K562 (cell line): ENCODE measurements at regions not wholly inside any gene's neighbourhood (a gene's known extent, or its start where the extent isn't known, plus 50 kb on each side); places are given as distances from the start of the nearest gene placed in this dataset.

Experiments
- ATAC-seq: fragments of 200-7000 bp; cut with Tn5 transposase; 3 replicates; pipeline ENCODE4 v1.9.1; 2020; ENCODE audit warnings: moderate library complexity
- BruUV-seq: library from RNA; stranded (reverse); fragments of 400-500 nt; replicated peaks from 2 replicates; lab custom pipeline; 2021; lab: Mats Ljungman, UMichigan
- CTCF ChIA-PET: fragments of 300-600 bp; formaldehyde crosslinking; extraction: SDS; loops from one replicate; lab custom pipeline; 2021; ENCODE audit warnings: low intra/inter-chr PET ratio; lab: Yijun Ruan, JAX
- POLR2A ChIA-PET: fragments of 300-600, 350-650 bp; sonication (Branson Sonifier 250); formaldehyde crosslinking; extraction: SDS; loops from one replicate; lab custom pipeline; 2021; ENCODE audit warnings: antibody characterized with exemption, inconsistent platforms; lab: Yijun Ruan, JAX
- DNase-seq, 4 experiments: peaks; one replicate each; pipeline versions ENCODE4 v3.0.0 to v3.0.0-alpha.2; 2011 to 2018; ENCODE audit warnings: low spot score in 3 of 4, mixed read lengths in 3 of 4; ENCODE audit errors: extremely low read depth in 1 of 4
- FAIRE-seq: peaks from 2 replicates; lab custom pipeline; 2011; peaks lifted over from hg19 to GRCh38; lab: Jason Lieb, UNC
- H2AFZ ChIP-seq: 2 replicates; pipeline ENCODE4 v1.6.0; 2011; ENCODE audit warnings: low read depth, low read length, control low read depth, inconsistent platforms
- H3K27ac ChIP-seq: fragments of 200-600 bp; 3 replicates; pipeline ENCODE4 v1.8.0; 2011; ENCODE audit warnings: low read depth, mild to moderate bottlenecking, control low read depth, inconsistent platforms, low read length, moderate library complexity, mixed read lengths; ENCODE audit errors: extremely low read depth
- H3K27me3 ChIP-seq, 2 experiments: fragments of 300-600 bp in 1 of 2; 2 replicates in 1 of 2; 3 replicates in 1 of 2; pipeline versions ENCODE4 v1.6.0 to v1.8.0; 2011; ENCODE audit warnings: inconsistent platforms in 2 of 2, low read length in 2 of 2, mild to moderate bottlenecking in 1 of 2, mixed read lengths in 1 of 2, moderate library complexity in 1 of 2; ENCODE audit not compliant: control insufficient read depth in 2 of 2, insufficient read depth in 2 of 2
- H3K36me3 ChIP-seq: fragments of 300-600 bp; 3 replicates; pipeline ENCODE4 v1.8.0; 2011; ENCODE audit warnings: mild to moderate bottlenecking, low read length, inconsistent platforms; ENCODE audit not compliant: control insufficient read depth, insufficient read depth
- H3K4me1 ChIP-seq, 2 experiments: fragments of 200-600 bp in 1 of 2; replicated peaks in 1 of 2; 2 replicates in 1 of 2; 3 replicates in 1 of 2; pipeline versions ENCODE4 v1.5.1 to v1.8.0; 2011; ENCODE audit warnings: inconsistent platforms in 2 of 2, low read length in 2 of 2, mild to moderate bottlenecking in 1 of 2, mixed read lengths in 1 of 2, moderate library complexity in 1 of 2; ENCODE audit not compliant: control insufficient read depth in 2 of 2, insufficient read depth in 2 of 2
- H3K4me2 ChIP-seq: 2 replicates; pipeline ENCODE4 v1.6.1; 2011; ENCODE audit warnings: low read length, control low read depth, inconsistent platforms, mixed read lengths; ENCODE audit not compliant: insufficient read depth
- H3K4me3 ChIP-seq: fragments of 200-600 bp; sonication (generic), shearing (Covaris generic); 2 replicates; pipeline ENCODE4 v1.5.1; 2016; ENCODE audit warnings: control low read depth, inconsistent platforms
- H3K79me2 ChIP-seq: fragments of 200-600 bp; 3 replicates; pipeline ENCODE4 v1.8.0; 2011; ENCODE audit warnings: low read length, inconsistent platforms; ENCODE audit not compliant: control insufficient read depth, insufficient read depth
- H3K9ac ChIP-seq, 2 experiments: 2 replicates each; pipeline versions ENCODE4 v1.6.0 to v1.6.1; 2011; ENCODE audit warnings: low read depth in 2 of 2, low read length in 2 of 2, control low read depth in 1 of 2, inconsistent platforms in 1 of 2, mild to moderate bottlenecking in 1 of 2, mixed read lengths in 1 of 2; ENCODE audit not compliant: insufficient read depth in 1 of 2
- H3K9me1 ChIP-seq: one replicate; pipeline ENCODE4 v1.6.0; 2011; ENCODE audit warnings: inconsistent platforms, mild to moderate bottlenecking, low read length, moderate library complexity; ENCODE audit not compliant: control insufficient read depth, insufficient read depth
- H3K9me3 ChIP-seq: replicated peaks from 2 replicates; pipeline ENCODE4 v1.5.1; 2011; ENCODE audit warnings: low read depth, low read length, inconsistent platforms; ENCODE audit not compliant: control insufficient read depth, insufficient read depth
- H4K20me1 ChIP-seq: replicated peaks from 2 replicates; pipeline ENCODE4 v1.6.1; 2011; ENCODE audit warnings: low read length, inconsistent platforms, mixed read lengths; ENCODE audit not compliant: control insufficient read depth, insufficient read depth
- C11orf30 ChIP-seq: fragments of 450-650 bp; IDR thresholded peaks from 2 replicates; pipeline ENCODE4 v1.6.1; 2016; ENCODE audit warnings: low read depth, mild to moderate bottlenecking
- FOXK2 ChIP-seq, 2 experiments: fragments of 450-650 bp; IDR thresholded peaks in 1 of 2; conservative IDR thresholded peaks in 1 of 2; 2 replicates each; pipeline ENCODE4 v1.6.1; 2016; ENCODE audit warnings: low read depth in 2 of 2, mild to moderate bottlenecking in 1 of 2
- MAFG ChIP-seq: fragments of 450-650 bp; conservative IDR thresholded peaks from 2 replicates; pipeline ENCODE4 v1.6.1; 2016; ENCODE audit warnings: missing genetic modification characterization, missing compliant biosample characterization
- MAFK ChIP-seq: IDR thresholded peaks from 2 replicates; pipeline ENCODE4 v1.6.1; 2011; ENCODE audit warnings: low read length, improper control_type of control experiment
- NFE2 ChIP-seq: IDR thresholded peaks from 2 replicates; pipeline ENCODE4 v1.6.1; 2014; ENCODE audit warnings: antibody characterized with exemption, low read depth
- RBM39 ChIP-seq: fragments of 200-400 bp; formaldehyde crosslinking; optimal IDR thresholded peaks from 2 replicates; pipeline ENCODE3; 2018; ENCODE audit warnings: low read depth, low read length
- ZNF121 ChIP-seq: sonication (generic); formaldehyde crosslinking; conservative IDR thresholded peaks from 2 replicates; pipeline ENCODE4 v1.8.0; 2022; ENCODE audit warnings: missing genetic modification reagents
- ZNF232 ChIP-seq: sonication (generic); formaldehyde crosslinking; IDR thresholded peaks from 2 replicates; pipeline ENCODE4 v1.8.0; 2022; ENCODE audit warnings: mild to moderate bottlenecking, missing genetic modification reagents
- ZNF561 ChIP-seq: fragments of 450-650 bp; formaldehyde crosslinking; conservative IDR thresholded peaks from 2 replicates; pipeline ENCODE4 v1.4.0; 2020; ENCODE audit warnings: mild to moderate bottlenecking, moderate library complexity
- WGBS: fragments of 100-300 bp; shearing (Covaris generic); methylation state at CpG from one replicate; pipeline ENCODE4 v1.1.6; 2016; ENCODE audit warnings: low coverage, mixed read lengths; ENCODE audit not compliant: insufficient coverage; ENCODE audit errors: missing lambda C conversion rate; 5-methylcytosine and 5-hydroxymethylcytosine counted together
- in situ Hi-C: fragments of 300-500 bp; cut with MboI; formaldehyde crosslinking; loops from 4 replicates; pipeline ENCODE4 v1.15.0; 2018; ENCODE audit warnings: inconsistent platforms, mixed read lengths
- intact Hi-C: fragments of 100-400 bp; cut with micrococcal nuclease; formaldehyde crosslinking; loops from 2 replicates; pipeline ENCODE4 v1.14.2; 2022
- TF ChIP-seq, protein P1 (sequence below): fragments of 450-650 bp; IDR thresholded peaks from 2 replicates; pipeline ENCODE4 v1.6.1; 2016
- TF ChIP-seq, protein P2 (sequence below), 2 experiments: fragments of 450-650 bp; IDR thresholded peaks; 2 replicates each; pipeline ENCODE4 v1.6.1; 2016; ENCODE audit warnings: mild to moderate bottlenecking in 2 of 2, borderline replicate concordance in 1 of 2, low read depth in 1 of 2, moderate library complexity in 1 of 2

- CTCF ChIA-PET, result no interaction called here
- intact Hi-C loops (no loop called here), in situ Hi-C loops (no loop called here)
- no peak overlapping the region for H2AFZ ChIP-seq
- peaks cover 0 to 10% of the 10 kb centered on the region in 2 experiments; a peak in 1 of 5 replicates for H3K4me1 ChIP-seq
- H3K4me2 ChIP-seq, result no peak overlapping the region
- H3K9ac ChIP-seq, result no peak overlapping the region
- no peak overlapping the region for H3K27ac ChIP-seq
- POLR2A ChIA-PET, result interaction anchor here (0.6 kb wide), 1 partner anchor 238 kb away, joined by 3 read pairs; no protein-coding TSS in a partner anchor
- no peak for DNase-seq
- no peaks in the 10 kb centered on the region for H3K9me1 ChIP-seq
- ATAC-seq, result no peak
- 50% methylated on average over 8 of the region's 8 CpGs for WGBS
- no peaks in the 10 kb centered on the region for H4K20me1 ChIP-seq
- no peaks in the 10 kb centered on the region for H3K36me3 ChIP-seq
- TF ChIP-seq MAFK (0 out of 2 replicates have a peak, but pooled peaks have one; percentile 22), ZNF561 (CRISPR knock-in tag) (no peak), C11orf30 (0 out of 2 replicates have a peak, but pooled peaks have one; percentile 15), RBM39 (no peak), ZNF121 (CRISPR knock-in tag) (no peak), FOXK2 (conservative IDR thresholded peaks at IDR 0.05 in 1 of 2, IDR thresholded peaks at IDR 0.05 in 1 of 2; ENCODE audit: low read depth in 2 of 2) (no peak), MAFG (tag) (peak; percentile 60), NFE2 (peak; percentile 70), ZNF232 (CRISPR knock-in tag) (no peak)
- TF ChIP-seq, protein P1, sequence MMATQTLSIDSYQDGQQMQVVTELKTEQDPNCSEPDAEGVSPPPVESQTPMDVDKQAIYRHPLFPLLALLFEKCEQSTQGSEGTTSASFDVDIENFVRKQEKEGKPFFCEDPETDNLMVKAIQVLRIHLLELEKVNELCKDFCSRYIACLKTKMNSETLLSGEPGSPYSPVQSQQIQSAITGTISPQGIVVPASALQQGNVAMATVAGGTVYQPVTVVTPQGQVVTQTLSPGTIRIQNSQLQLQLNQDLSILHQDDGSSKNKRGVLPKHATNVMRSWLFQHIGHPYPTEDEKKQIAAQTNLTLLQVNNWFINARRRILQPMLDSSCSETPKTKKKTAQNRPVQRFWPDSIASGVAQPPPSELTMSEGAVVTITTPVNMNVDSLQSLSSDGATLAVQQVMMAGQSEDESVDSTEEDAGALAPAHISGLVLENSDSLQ, result no peak
- TF ChIP-seq, protein P2, sequence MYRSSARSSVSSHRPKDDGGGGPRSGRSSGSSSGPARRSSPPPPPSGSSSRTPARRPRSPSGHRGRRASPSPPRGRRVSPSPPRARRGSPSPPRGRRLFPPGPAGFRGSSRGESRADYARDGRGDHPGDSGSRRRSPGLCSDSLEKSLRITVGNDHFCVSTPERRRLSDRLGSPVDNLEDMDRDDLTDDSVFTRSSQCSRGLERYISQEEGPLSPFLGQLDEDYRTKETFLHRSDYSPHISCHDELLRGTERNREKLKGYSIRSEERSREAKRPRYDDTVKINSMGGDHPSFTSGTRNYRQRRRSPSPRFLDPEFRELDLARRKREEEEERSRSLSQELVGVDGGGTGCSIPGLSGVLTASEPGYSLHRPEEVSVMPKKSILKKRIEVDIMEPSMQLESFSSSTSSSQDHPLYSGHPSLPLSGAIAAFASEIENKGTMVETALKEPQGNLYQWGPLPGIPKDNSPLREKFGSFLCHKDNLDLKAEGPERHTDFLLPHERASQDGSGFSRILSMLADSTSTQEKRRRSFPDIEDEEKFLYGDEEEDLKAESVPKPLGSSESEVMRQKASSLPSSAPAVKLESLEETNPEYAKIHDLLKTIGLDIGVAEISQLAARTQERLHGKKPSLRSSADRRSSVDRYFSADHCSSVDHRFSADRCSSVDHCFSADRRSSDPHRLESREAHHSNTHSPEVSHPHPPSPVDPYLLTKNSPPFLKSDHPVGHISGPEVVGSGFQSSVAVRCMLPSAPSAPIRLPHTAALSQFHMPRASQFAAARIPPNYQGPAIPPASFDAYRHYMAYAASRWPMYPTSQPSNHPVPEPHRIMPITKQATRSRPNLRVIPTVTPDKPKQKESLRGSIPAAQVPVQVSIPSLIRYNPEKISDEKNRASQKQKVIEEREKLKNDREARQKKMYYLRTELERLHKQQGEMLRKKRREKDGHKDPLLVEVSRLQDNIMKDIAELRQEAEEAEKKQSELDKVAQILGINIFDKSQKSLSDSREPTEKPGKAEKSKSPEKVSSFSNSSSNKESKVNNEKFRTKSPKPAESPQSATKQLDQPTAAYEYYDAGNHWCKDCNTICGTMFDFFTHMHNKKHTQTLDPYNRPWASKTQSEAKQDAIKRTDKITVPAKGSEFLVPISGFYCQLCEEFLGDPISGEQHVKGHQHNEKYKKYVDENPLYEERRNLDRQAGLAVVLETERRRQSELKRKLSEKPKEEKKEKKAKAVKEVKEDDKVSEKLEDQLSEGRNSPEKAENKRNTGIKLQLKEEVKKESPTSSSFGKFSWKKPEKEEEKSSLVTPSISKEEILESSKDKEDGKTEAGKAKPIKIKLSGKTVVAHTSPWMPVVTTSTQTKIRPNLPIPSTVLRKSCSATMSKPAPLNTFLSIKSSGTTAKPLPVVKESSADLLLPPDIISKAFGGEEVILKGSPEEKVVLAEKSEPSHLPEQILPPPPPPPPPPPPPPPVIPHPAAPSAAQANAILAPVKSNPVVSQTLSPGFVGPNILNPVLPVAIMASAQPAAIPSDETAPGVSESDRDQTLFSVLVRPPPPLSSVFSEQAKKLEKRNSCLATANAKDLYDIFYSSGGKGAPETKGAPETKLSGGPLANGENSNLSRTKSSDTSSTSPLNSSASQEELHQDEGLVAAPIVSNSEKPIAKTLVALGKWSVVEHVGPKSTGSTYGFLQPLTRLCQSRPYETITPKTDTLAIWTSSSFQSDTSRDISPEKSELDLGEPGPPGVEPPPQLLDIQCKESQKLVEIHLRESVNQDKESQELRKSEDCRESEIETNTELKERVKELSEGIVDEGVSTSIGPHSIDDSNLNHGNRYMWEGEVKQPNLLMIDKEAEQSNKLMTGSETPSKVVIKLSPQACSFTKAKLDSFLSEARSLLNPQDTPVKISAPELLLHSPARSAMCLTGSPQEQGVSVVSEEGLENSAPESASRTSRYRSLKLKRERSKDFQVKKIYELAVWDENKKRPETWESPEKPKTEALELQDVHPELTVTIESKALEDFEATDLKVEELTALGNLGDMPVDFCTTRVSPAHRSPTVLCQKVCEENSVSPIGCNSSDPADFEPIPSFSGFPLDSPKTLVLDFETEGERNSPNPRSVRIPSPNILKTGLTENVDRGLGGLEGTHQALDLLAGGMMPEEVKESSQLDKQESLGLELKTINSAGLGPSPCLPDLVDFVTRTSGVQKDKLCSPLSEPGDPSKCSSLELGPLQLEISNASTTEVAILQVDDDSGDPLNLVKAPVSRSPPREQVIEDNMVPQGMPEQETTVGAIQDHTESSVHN (IDR thresholded peaks at IDR 0.05; ENCODE audit: borderline replicate concordance in 1 of 2, low read depth in 1 of 2), result no peak
- no peaks in the 10 kb centered on the region for H3K9me3 ChIP-seq
- H3K4me3 ChIP-seq, result no peak overlapping the region
- BruUV-seq, result no TSS peak
- no peak for FAIRE-seq
- no peaks in the 10 kb centered on the region for H3K27me3 ChIP-seq
- H3K79me2 ChIP-seq, result no peaks in the 10 kb centered on the region
These were observed 149.5 kb upstream of the EEA1 start for GRCh38 chr12:93078577-93078976.
